Endothelial cell of umbilical vein (primary cell): ENCODE measurements at regions not wholly inside any gene's neighbourhood (a gene's known extent, or its start where the extent isn't known, plus 50 kb on each side); places are given as distances from the start of the nearest gene placed in this dataset.

Experiments used
- BruUV-seq: library from RNA; stranded (reverse); fragments of 400-500 nt; replicated peaks from 2 replicates; lab custom pipeline; 2021; lab: Mats Ljungman, UMichigan
- CTCF ChIA-PET: fragments of 300-600, 350-600 bp; sonication (Branson Sonifier 250); formaldehyde crosslinking; loops from one replicate; lab custom pipeline; 2021; ENCODE audit warnings: antibody characterized with exemption, inconsistent platforms; lab: Charles Lee
- POLR2A ChIA-PET: fragments of 300-600, 350-600 bp; sonication (Branson Sonifier 250); formaldehyde crosslinking; loops from one replicate; lab custom pipeline; 2021; ENCODE audit warnings: antibody characterized with exemption, inconsistent platforms; lab: Charles Lee
- DNase-seq: peaks from one replicate; pipeline ENCODE4 v3.0.0-alpha.2; 2011; ENCODE audit warnings: low read depth, low spot score
- FAIRE-seq: peaks from 2 replicates; lab custom pipeline; 2011; peaks lifted over from hg19 to GRCh38; lab: Jason Lieb, UNC
- H2AFZ ChIP-seq: 2 replicates; pipeline ENCODE4 v1.6.0; 2012; ENCODE audit warnings: low read depth, low read length, control low read depth, inconsistent platforms
- H3K27ac ChIP-seq: 2 replicates; pipeline ENCODE4 v1.5.1; 2011; ENCODE audit warnings: low read depth, mild to moderate bottlenecking, control low read depth, low read length, moderate library complexity; ENCODE audit not compliant: insufficient read depth
- H3K27me3 ChIP-seq, 2 experiments: 2 replicates each; pipeline versions ENCODE4 v1.6.0 to v1.6.1; 2011; ENCODE audit warnings: low read length in 2 of 2, mixed read lengths in 1 of 2; ENCODE audit not compliant: control insufficient read depth in 2 of 2, insufficient read depth in 2 of 2
- H3K36me3 ChIP-seq, 2 experiments: 2 replicates in 1 of 2; 3 replicates in 1 of 2; pipeline ENCODE4 v1.5.1; 2011; ENCODE audit warnings: low read length in 2 of 2, mild to moderate bottlenecking in 1 of 2, moderate library complexity in 1 of 2; ENCODE audit not compliant: control insufficient read depth in 2 of 2, insufficient read depth in 2 of 2; ENCODE audit errors: extremely low read depth in 1 of 2
- H3K4me1 ChIP-seq: 3 replicates; pipeline ENCODE4 v1.5.1; 2011; ENCODE audit warnings: mild to moderate bottlenecking, low read length; ENCODE audit not compliant: control insufficient read depth, insufficient read depth; ENCODE audit errors: extremely low read depth
- H3K4me2 ChIP-seq: 2 replicates; pipeline ENCODE4 v1.6.1; 2011; ENCODE audit warnings: low read length, control low read depth, mixed read lengths; ENCODE audit not compliant: insufficient read depth
- H3K4me3 ChIP-seq, 3 experiments: fragments of 200-600 bp in 1 of 3; sonication (generic), shearing (Covaris generic) in 1 of 3; replicated peaks in 1 of 3; 2 replicates each; pipeline ENCODE4 v1.5.1; 2011 to 2016; ENCODE audit warnings: control low read depth in 3 of 3, low read length in 3 of 3, mild to moderate bottlenecking in 2 of 3, inconsistent platforms in 1 of 3, low read depth in 1 of 3, moderate library complexity in 1 of 3; ENCODE audit not compliant: insufficient read depth in 1 of 3
- H3K79me2 ChIP-seq: 2 replicates; pipeline ENCODE4 v1.6.0; 2012; ENCODE audit warnings: low read length, inconsistent platforms; ENCODE audit not compliant: control insufficient read depth, insufficient read depth
- H3K9ac ChIP-seq: replicated peaks from 2 replicates; pipeline ENCODE3; 2011; ENCODE audit warnings: low read length, control low read depth; ENCODE audit not compliant: insufficient read depth; ENCODE audit errors: extremely low read depth
- H3K9me1 ChIP-seq: replicated peaks from 3 replicates; pipeline ENCODE4 v1.6.0; 2011; ENCODE audit warnings: mild to moderate bottlenecking, low read length; ENCODE audit not compliant: control insufficient read depth, insufficient read depth; ENCODE audit errors: extremely low read depth
- H3K9me3 ChIP-seq: replicated peaks from 2 replicates; pipeline ENCODE4 v1.5.1; 2012; ENCODE audit warnings: low read length, inconsistent platforms; ENCODE audit not compliant: control insufficient read depth, insufficient read depth
- H4K20me1 ChIP-seq: replicated peaks from 2 replicates; pipeline ENCODE3; 2011; ENCODE audit warnings: mild to moderate bottlenecking, low read length; ENCODE audit not compliant: control insufficient read depth, insufficient read depth; ENCODE audit errors: extremely low read depth
- CTCF ChIP-seq, 2 donors: IDR thresholded peaks; 1 replicate in 1 of 2; 2 replicates in 1 of 2; pipeline ENCODE4 v1.5.1; 2011; ENCODE audit warnings: low read length in 2 of 2, mild to moderate bottlenecking in 2 of 2, moderate library complexity in 2 of 2, control low read depth in 1 of 2, inconsistent platforms in 1 of 2, low read depth in 1 of 2; ENCODE audit not compliant: insufficient read depth in 1 of 2; ENCODE audit errors: extremely low read depth in 1 of 2
- EZH2 ChIP-seq: IDR thresholded peaks from 2 replicates; pipeline ENCODE4 v1.6.1; 2012; ENCODE audit warnings: borderline replicate concordance, low read depth, mild to moderate bottlenecking, moderate library complexity, low read length, inconsistent platforms; ENCODE audit not compliant: severe bottlenecking
- FOS ChIP-seq: IDR thresholded peaks from 2 replicates; pipeline ENCODE4 v1.6.1; 2011; ENCODE audit warnings: mild to moderate bottlenecking, low read length, moderate library complexity, borderline replicate concordance; ENCODE audit not compliant: insufficient read depth
- GATA2 ChIP-seq: IDR thresholded peaks from 2 replicates; pipeline ENCODE4 v1.7.0; 2011; ENCODE audit warnings: low read depth, mild to moderate bottlenecking, moderate library complexity, mixed read lengths, low read length; ENCODE audit not compliant: insufficient read length, insufficient read depth
- JUN ChIP-seq: IDR thresholded peaks from 2 replicates; pipeline ENCODE4 v1.6.1; 2011; ENCODE audit warnings: borderline replicate concordance, low read depth; ENCODE audit not compliant: insufficient read length, insufficient read depth
- MYC ChIP-seq: IDR thresholded peaks from one replicate; pipeline ENCODE4 v1.6.1; 2011; ENCODE audit warnings: mild to moderate bottlenecking, low read depth, low read length
- POLR2A ChIP-seq: IDR thresholded peaks from 2 replicates; pipeline ENCODE4 v1.6.1; 2012; ENCODE audit warnings: low read depth, mild to moderate bottlenecking, control low read depth, low read length
- POLR2AphosphoS5 ChIP-seq: IDR thresholded peaks from 2 replicates; pipeline ENCODE4 v1.6.1; 2012; ENCODE audit warnings: low read depth, mild to moderate bottlenecking, control low read depth, low read length, moderate library complexity; ENCODE audit not compliant: insufficient read depth
- dilution Hi-C: fragments of 300-500 bp; cut with MboI; formaldehyde crosslinking; loops from one replicate; pipeline ENCODE4 v1.15.0; 2019; ENCODE audit warnings: low sequenced_read_pairs; ENCODE audit not compliant: extremely low pct_ligation_motif_present
- intact Hi-C: fragments of 100-400 bp; cut with micrococcal nuclease; formaldehyde crosslinking; loops from one replicate; pipeline ENCODE4 v1.10.0; 2022
- TF ChIP-seq, protein P1 (sequence below): IDR thresholded peaks from 2 replicates; pipeline ENCODE4 v1.6.1; 2011; ENCODE audit not compliant: insufficient read depth, insufficient read length

DNA sequence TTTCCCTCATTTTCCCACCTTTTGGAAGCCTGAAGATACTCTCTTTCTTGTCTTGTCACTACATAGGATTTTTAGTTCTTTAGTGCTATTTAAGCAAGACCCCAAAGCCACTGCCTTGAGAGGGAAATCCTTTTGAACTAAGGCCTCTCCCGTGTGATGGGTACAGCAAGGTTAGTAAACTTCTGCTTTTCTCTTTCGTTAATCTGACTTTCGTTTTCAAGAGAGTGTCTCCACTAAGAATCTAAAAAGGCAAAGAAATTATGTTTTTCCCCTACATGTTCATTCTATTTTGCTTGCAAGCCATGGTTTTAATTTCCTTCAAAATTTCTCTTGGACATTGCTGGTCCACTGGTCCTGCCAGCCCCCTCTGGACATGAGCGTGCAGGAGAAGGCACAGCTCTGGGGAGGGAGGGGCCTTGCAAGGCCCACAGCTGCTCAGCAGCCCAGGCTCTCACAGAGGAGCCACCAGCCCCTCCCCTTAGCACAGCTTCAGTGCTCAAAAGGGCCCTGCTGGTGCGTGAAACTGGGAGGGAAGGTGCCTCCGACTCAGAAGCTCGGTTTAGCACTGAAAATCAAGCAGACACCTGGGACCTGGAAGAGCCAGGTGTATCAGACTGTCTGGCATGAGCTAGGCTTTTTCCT, 210.9 kb upstream of the GALNT2 start:
- ChIA-PET POLR2A (no interaction called here), CTCF (no interaction called here)
- H4K20me1 ChIP-seq, result no peaks in the 10 kb centered on the region
- intact Hi-C loops (no loop called here), dilution Hi-C loops (no loop called here)
- H3K27me3 ChIP-seq, result no peaks in the 10 kb centered on the region
- FAIRE-seq (no peak), DNase-seq (no peak)
- H3K9me3 ChIP-seq, result no peaks in the 10 kb centered on the region
- no peak overlapping the region for H3K4me3 ChIP-seq
- no peak overlapping the region for H3K9ac ChIP-seq
- no peaks in the 10 kb centered on the region for H3K9me1 ChIP-seq
- no peak for TF ChIP-seq GATA2
- TF ChIP-seq CTCF (IDR thresholded peaks at IDR 0.05; ENCODE audit: extremely low read depth in 1 of 2, insufficient read depth in 1 of 2, low read depth in 1 of 2, low read length in 2 of 2), result no peak
- no peak for TF ChIP-seq JUN
- TF ChIP-seq, protein P1, sequence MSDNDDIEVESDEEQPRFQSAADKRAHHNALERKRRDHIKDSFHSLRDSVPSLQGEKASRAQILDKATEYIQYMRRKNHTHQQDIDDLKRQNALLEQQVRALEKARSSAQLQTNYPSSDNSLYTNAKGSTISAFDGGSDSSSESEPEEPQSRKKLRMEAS, result no peak
- TF ChIP-seq POLR2A, result no peak
- TF ChIP-seq EZH2, result no peak
- no peak for TF ChIP-seq POLR2AphosphoS5
- no peak for TF ChIP-seq FOS
- TF ChIP-seq MYC, result no peak
- no peaks in the 10 kb centered on the region for H3K4me1 ChIP-seq
- no peaks in the 10 kb centered on the region for H3K79me2 ChIP-seq
- H3K4me2 ChIP-seq, result no peak overlapping the region
- no peak overlapping the region for H3K27ac ChIP-seq
- BruUV-seq, result no TSS peak
- no peaks in the 10 kb centered on the region for H3K36me3 ChIP-seq
- H2AFZ ChIP-seq, result no peak overlapping the region
